Ovary (tissue), 3 donors: ENCODE measurements at regions not wholly inside any gene's neighbourhood (a gene's known extent, or its start where the extent isn't known, plus 50 kb on each side); places are given as distances from the start of the nearest gene placed in this dataset.

Experiments used
- CTCF ChIP-seq, 3 donors: fragments of 450-650 bp in 2 of 3; fragments of 200-600 bp in 1 of 3; IDR thresholded peaks; one replicate each; pipeline versions ENCODE4 v1.5.1 to v1.8.0; 2016 to 2022; ENCODE audit warnings: antibody characterized with exemption in 3 of 3, mild to moderate bottlenecking in 1 of 3
- EP300 ChIP-seq: sonication (generic); formaldehyde crosslinking; IDR thresholded peaks from one replicate; pipeline ENCODE4 v1.6.1; 2017; ENCODE audit warnings: antibody characterized with exemption
- POLR2A ChIP-seq: fragments of 450-650 bp; IDR thresholded peaks from one replicate; pipeline ENCODE4 v1.6.1; 2017; ENCODE audit warnings: antibody characterized with exemption, mild to moderate bottlenecking, moderate library complexity
- donor health status: DM: no; HTN: no; CAD: no.

GRCh38 chr10:47081264-47081663, 170.0 kb downstream of the PTPN20 start:
- TF ChIP-seq POLR2A (no peak), CTCF (IDR thresholded peaks at IDR 0.05) (no peak), EP300 (no peak)
